ENCODE measurements at regions not wholly inside any gene's neighbourhood (a gene's known extent, or its start where the extent isn't known, plus 50 kb on each side); places are given as distances from the start of the nearest gene placed in this dataset.
A peak's percentile ranks its signal among the peaks of the same experiment; 100 is the strongest.
"Not testable (repeated sequence)": the region's sequence is repeated elsewhere in the genome, so short reads cannot be mapped to it uniquely, and the experiment has no call there.

DNA sequence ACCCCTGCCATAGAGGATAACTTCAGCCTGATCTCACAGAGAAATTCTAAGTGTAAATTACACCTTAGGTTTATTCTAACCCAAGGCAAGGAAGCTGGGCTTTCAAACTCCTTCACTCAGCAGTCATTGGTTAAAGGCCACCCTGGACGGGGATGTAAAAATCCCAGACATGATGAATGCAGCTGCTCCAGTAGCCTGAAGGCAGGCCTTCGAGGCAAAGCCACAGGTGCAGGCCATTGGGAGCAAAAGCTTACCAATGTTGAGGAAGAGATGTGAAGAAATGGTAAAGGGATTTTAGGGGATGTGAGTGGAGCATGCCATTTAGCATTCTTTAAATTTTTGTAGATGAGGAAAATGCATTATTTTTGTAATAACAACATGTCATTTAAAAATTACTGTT lies 514.4 kb downstream of the XYLT1 start:
- no peak for DNase-seq

DNA sequence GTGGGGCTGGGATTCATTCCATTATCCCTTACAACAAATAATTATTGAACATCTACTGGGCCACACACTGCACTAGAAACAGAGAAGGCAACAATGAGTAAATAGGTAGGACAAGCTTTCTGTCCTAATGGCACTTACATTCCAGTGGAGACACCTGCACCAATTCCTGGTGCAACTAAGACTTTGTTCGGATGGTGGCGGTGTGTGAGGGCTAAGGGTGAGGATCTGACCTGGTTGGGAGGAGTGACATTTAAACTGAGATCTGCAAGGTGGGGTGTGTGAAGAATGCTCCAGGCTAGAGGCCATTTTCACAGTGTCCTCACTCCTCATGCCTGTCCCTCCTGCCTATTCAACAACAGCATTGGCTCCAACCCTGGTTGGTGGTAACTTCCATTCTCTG lies 510.0 kb downstream of the XYLT1 start:
- no peak for DNase-seq

DNA sequence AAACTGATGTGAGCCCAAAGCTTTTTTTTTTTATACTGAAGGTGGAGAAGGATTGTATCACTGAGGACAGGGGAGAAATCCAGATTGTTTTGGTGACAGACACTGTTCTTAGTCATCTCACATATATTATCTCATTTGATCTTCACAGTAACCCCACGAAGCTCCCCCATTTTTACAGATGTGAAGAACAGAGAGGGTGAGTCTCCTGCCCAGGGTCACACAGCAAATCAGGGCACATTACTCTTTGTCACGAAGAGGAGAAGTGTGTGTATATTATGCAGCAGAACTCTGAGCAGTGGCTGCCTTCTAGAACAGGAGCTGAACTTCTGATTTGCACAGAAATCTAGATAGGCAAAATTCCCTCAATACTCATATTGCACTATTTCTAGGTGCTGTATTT lies 504.3 kb downstream of the XYLT1 start:
- no peak for DNase-seq

DNA sequence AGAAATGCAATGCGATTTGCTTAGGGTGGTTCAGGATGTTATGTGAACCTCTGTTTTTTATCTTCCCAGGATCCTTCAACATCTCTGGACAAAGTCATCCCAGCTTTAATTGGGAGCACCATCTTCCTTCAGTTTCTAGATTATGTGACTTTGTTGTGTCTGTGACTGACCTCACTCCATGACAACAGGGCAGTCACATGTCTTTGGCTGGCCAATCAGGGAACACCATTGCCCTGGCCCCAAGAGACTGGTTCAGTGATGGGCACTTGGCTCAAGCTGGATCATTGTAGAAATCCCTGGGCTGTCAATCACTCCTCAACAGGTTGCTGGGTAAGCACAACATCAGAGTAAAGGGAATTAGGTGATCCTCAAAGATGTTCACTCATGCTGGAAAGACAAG lies 499.7 kb downstream of the XYLT1 start:
- DNase-seq = no peak

DNA sequence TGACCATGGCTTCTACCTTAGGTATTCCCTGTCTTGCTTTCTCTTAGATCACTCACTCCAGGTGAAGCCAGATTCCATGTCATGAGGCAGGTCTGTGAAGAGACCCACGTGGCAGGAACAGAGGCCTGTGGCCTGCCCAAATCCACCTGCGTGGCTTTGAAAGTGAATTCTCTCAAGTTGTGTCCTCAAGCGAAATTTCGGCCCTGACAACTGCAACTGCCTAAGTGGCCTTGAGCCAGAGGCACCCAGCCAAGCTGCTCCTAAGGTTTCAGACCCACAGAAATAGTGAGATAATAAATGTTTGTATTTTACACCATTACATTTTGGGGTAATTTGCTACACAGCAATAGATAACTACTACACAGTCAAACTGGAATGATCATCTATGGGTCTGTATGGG lies 497.9 kb downstream of the XYLT1 start:
- DNase-seq = no peak

DNA sequence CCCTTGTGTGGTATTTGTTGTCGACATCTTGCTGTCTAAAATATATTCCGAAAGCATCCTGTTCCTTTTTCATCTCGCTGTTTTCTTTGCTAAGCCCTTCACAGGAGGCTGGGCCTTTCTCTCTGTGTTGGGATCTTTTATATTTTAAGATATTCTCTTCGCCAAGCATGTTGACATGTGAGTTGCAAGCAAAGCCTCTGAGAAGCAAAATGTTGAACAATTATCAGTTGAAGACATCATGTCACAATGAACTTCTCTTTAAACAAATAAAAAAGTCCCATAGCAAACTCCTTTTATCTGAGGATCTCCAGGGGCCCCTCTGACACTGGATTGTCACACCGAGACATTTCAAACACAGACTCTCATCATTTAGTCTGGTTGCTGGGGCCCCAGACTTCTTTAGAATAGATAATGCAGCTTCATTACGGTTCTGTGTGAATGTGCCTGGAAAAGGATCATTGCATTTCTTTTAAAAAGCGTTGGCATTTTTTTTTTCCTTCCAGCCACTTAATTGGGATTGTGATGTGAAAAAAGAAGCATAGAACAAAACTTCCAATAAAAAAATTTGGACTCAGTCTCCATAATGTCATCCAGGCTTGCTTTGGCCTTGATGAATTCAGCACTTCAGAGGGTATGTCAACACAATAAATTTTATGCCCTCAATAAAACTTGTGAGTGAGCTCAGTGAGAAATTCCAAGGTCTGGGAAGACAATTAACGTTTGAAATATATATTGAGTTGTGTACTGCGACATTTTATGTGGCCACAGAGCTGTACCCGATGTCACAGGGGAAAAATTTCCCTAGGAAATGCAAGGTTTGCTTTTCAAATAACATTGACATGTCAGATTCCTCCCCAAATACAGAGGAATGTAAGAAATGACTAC lies 496.8 kb downstream of the XYLT1 start:
- no peak for DNase-seq

GRCh38 chr16:16982614-16983013 lies 488.1 kb downstream of the XYLT1 start:
- DNase-seq = no peak

DNA sequence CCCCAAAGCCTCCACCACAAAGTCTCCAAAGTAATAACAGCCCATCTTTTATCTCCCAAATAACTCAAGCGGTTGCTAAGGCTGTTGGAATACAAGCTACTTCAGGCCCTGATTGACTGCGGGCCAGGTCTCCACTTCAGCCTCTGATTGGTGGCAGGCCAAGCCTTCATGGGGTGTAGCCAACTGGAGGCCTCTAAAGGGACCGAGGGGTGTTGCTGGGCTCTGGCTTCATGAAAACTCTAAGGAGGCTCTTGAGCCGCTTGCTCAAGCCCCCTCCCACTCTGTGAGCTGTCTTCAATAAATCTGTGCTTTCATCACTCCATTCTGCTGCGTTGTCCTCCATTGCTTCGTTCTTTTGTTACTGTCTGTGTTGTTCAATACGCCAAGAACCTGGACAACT lies 487.2 kb downstream of the XYLT1 start:
- no peak for DNase-seq

GRCh38 chr16:16984091-16984490 lies 486.7 kb downstream of the XYLT1 start:
- not testable (repeated sequence) for DNase-seq

DNA sequence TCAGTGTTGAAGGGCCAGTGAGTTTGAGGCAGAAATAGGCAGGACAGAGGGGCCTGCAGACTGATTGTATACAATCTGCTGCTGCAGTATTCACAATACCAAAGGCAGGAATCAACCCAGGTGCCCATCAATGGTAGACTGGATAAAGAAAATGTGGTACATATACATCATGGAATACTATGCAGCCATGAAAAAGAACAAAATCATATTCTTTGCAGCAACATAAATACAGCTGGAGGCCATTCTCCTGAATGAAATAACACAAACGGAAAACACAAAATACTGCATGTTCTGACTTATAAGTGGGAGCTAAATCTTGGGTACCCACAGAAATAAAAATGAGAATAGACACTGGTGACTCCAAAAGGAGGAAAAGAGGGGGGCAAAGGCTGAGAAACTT lies 485.1 kb downstream of the XYLT1 start:
- DNase-seq = no peak

- no peak for DNase-seq
Measured at GRCh38 chr16:16988963-16989362, 481.8 kb downstream of the XYLT1 start.

GRCh38 chr16:16989368-16989767 lies 481.4 kb downstream of the XYLT1 start:
- no peak for DNase-seq

GRCh38 chr16:16991711-16992110 lies 479.0 kb downstream of the XYLT1 start:
- DNase-seq = no peak

- DNase-seq = peak; percentile 22
Measured at GRCh38 chr16:16992975-16993765, 477.6 kb downstream of the XYLT1 start.

DNA sequence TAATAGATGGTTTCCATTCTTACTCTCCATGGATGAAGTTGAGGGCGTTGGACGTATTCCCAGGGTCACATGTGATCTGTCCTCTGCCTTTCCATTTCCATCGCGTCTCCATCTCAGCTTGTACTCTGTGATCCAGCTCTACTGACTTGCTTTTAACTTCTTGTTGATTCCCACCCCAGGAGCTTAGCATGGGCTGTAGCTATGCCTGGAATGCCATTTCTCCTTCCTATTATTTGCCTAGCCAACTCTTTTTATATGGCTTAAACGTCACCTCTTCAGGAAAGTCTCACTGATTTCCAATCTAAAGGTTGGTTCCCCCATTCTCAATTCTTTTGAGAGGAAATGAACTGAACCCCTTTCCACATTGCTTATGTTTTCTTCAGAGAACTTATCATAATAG lies 475.9 kb downstream of the XYLT1 start:
- no peak for DNase-seq

- no peak for DNase-seq
Measured at GRCh38 chr16:16996827-16997226, 473.9 kb downstream of the XYLT1 start.

DNA sequence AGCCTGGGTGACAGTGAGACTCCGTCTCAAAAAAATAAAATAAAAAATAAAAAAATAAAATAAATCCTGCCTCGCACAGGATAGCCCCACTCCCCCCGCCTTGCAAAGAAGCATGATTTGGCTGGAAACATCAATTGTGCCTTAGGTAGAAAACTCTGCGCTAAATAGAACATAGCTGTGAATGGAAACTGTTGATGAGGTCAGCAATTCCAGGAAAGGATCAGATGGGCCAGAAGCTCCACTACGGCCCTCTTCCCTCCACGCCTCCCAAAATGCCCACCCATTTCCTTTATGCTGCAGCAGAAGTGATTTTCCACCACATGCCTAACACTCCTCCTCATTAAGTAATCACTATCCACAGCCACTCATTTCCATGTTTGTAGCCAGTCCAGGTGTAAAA lies 473.4 kb downstream of the XYLT1 start:
- no peak for DNase-seq

- DNase-seq = no peak
Measured at GRCh38 chr16:17001471-17001870, 469.3 kb downstream of the XYLT1 start.

- DNase-seq = no peak
Measured at GRCh38 chr16:17002565-17002964, 468.2 kb downstream of the XYLT1 start.

DNA sequence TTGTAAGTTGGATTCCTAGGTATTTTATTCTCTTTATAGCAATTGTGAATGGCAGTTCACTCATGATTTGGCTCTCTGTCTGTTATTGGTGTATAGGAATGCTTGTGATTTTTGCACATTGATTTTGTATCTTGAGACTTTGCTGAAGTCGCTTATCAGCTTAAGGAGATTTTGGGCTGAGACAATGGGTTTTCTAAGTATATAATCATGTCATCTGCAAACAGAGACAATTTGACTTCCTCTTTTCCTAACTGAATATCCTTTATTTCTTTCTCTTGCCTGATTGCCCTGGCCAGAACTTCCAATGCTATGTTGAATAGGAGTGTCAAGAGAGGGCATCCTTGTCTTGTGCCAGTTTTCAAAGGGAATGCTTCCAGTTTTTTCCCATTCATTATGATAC lies 464.8 kb downstream of the XYLT1 start:
- not testable (repeated sequence) for DNase-seq

- no peak for DNase-seq
Measured at GRCh38 chr16:17011712-17012111, 459.0 kb downstream of the XYLT1 start.

- DNase-seq = no peak
Measured at GRCh38 chr16:17013038-17013437, 457.7 kb downstream of the XYLT1 start.

DNA sequence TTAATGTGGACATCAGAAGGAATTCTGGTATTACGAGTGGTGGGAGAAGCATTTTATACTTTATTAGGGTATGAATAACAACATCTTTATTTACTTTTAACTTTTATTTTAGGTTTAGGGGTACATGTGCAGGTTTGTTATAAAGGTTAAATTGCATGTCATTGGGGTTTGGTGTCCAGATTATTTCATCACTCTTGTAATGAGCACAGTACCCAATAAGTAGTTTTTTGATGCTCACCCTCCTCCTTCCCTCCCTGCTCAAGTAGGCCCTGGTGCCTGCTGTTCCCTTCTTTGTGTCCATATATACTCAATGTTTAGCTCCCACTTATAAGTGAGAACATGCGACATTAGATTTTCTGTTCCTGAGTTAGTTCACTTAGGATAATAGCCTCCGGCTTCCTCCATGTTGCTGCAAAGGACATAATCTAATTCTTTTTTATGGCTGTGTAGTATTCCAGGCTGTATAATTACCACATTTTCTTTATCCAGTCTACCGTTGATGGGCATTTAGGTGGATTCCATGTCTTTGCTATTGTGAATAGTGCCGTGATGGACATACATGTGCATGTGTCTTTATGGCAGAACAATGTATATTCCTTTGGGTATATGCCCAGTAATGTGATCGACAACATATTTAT lies 456.2 kb downstream of the XYLT1 start:
- DNase-seq = no peak

- no peak for DNase-seq
Measured at GRCh38 chr16:17015702-17016101, 455.1 kb downstream of the XYLT1 start.

All from activated T-cell treated with anti-CD3 and anti-CD28 coated beads, Interleukin-2, amount 50 U/mL, for 48 hours (primary cell).